Calu3 (cell line): ENCODE measurements at regions not wholly inside any gene's neighbourhood (a gene's known extent, or its start where the extent isn't known, plus 50 kb on each side); places are given as distances from the start of the nearest gene placed in this dataset.

Experiments used
- BruUV-seq: library from RNA; stranded (reverse); fragments of 400-500 nt; replicated peaks from 2 replicates; lab custom pipeline; 2021; lab: Mats Ljungman, UMichigan
- CTCF ChIA-PET: fragments of 300-600 bp; sonication (Branson Sonifier 250); formaldehyde crosslinking; loops from one replicate; lab custom pipeline; 2022; ENCODE audit warnings: antibody characterized with exemption; lab: Charles Lee
- DNase-seq: peaks from one replicate; pipeline ENCODE4 v3.0.0; 2022
- H3K27ac Mint-ChIP-seq: one replicate; pipeline ENCODE4 v1.8.0; 2022; ENCODE audit warnings: mixed read lengths; ENCODE audit not compliant: unreplicated experiment
- H3K27me3 Mint-ChIP-seq: one replicate; pipeline ENCODE4 v1.8.0; 2022; ENCODE audit warnings: mixed read lengths; ENCODE audit not compliant: unreplicated experiment
- H3K36me3 Mint-ChIP-seq: one replicate; pipeline ENCODE4 v1.8.0; 2022; ENCODE audit warnings: mild to moderate bottlenecking, moderate library complexity, mixed read lengths; ENCODE audit not compliant: insufficient read depth, unreplicated experiment
- H3K4me1 Mint-ChIP-seq: one replicate; pipeline ENCODE4 v1.8.0; 2022; ENCODE audit warnings: mild to moderate bottlenecking, low read depth, mixed read lengths; ENCODE audit not compliant: unreplicated experiment
- H3K4me3 Mint-ChIP-seq: one replicate; pipeline ENCODE4 v1.8.0; 2022; ENCODE audit warnings: mild to moderate bottlenecking, low read depth, moderate library complexity, mixed read lengths; ENCODE audit not compliant: unreplicated experiment
- H3K9me3 Mint-ChIP-seq: one replicate; pipeline ENCODE4 v1.8.0; 2022; ENCODE audit warnings: low read depth, mixed read lengths; ENCODE audit not compliant: unreplicated experiment
- CTCF ChIP-seq: fragments of 200-600 bp; IDR thresholded peaks from one replicate; pipeline ENCODE4 v1.8.0; 2022; ENCODE audit warnings: antibody characterized with exemption; ENCODE audit not compliant: unreplicated experiment
- intact Hi-C: fragments of 100-400 bp; cut with micrococcal nuclease; formaldehyde crosslinking; loops from one replicate; pipeline ENCODE4 v1.10.0; 2022; ENCODE audit not compliant: unreplicated experiment

GRCh38 chr22:27474711-27475547 lies 326.6 kb downstream of the MN1 start:
- H3K27ac Mint-ChIP-seq, result peak overlapping the region; percentile 83
- peaks cover 10% of the 10 kb centered on the region for H3K36me3 Mint-ChIP-seq
- H3K9me3 Mint-ChIP-seq, result no peaks in the 10 kb centered on the region
- H3K27me3 Mint-ChIP-seq, result no peaks in the 10 kb centered on the region
- DNase-seq, result peak; percentile 83
- no peak for TF ChIP-seq CTCF
- intact Hi-C loops, result no loop called here
- peaks cover 51% of the 10 kb centered on the region for H3K4me1 Mint-ChIP-seq
- H3K4me3 Mint-ChIP-seq, result peak overlapping the region; percentile 21
- BruUV-seq, result no TSS peak
- CTCF ChIA-PET, result interaction anchor here (0.6 to 1.2 kb wide), 10 partner anchors 9 to 429 kb away, joined by 3 to 6 read pairs (median 3); no protein-coding TSS in a partner anchor

- CTCF ChIA-PET, result interaction anchor here (0.7 to 1.2 kb wide), 7 partner anchors 9 to 160 kb away, joined by 3 to 6 read pairs (median 3); no protein-coding TSS in a partner anchor
- BruUV-seq, result no TSS peak
- peaks cover 57% of the 10 kb centered on the region for H3K4me1 Mint-ChIP-seq
- TF ChIP-seq CTCF, result no peak
- peak overlapping the region; percentile 83 for H3K27ac Mint-ChIP-seq
- H3K36me3 Mint-ChIP-seq, result peaks cover 10% of the 10 kb centered on the region
- H3K4me3 Mint-ChIP-seq, result peak overlapping the region; percentile 21
- H3K9me3 Mint-ChIP-seq, result no peaks in the 10 kb centered on the region
- DNase-seq, result no peak
- no peaks in the 10 kb centered on the region for H3K27me3 Mint-ChIP-seq
- intact Hi-C loops, result no loop called here
Measured at GRCh38 chr22:27475548-27475897, 326.0 kb downstream of the MN1 start.

- Mint-ChIP-seq H3K4me3 (peak overlapping the region; percentile 8), H3K9me3 (no peaks in the 10 kb centered on the region), H3K4me1 (peaks cover 65% of the 10 kb centered on the region), H3K27ac (peak overlapping the region; percentile 84), H3K36me3 (peaks cover 10% of the 10 kb centered on the region), H3K27me3 (no peaks in the 10 kb centered on the region)
- TF ChIP-seq CTCF, result no peak
- no peak for DNase-seq
- no TSS peak for BruUV-seq
- intact Hi-C loops, result no loop called here
- CTCF ChIA-PET, result interaction anchor here (1.1 kb wide), 1 partner anchor 26 kb away, joined by 6 read pairs; no protein-coding TSS in a partner anchor
Measured at GRCh38 chr22:27476318-27476717, 325.2 kb downstream of the MN1 start.

- Mint-ChIP-seq H3K4me1 (peaks cover 69% of the 10 kb centered on the region), H3K36me3 (peaks cover 10% of the 10 kb centered on the region), H3K27me3 (no peaks in the 10 kb centered on the region), H3K27ac (peak overlapping the region; percentile 84), H3K9me3 (no peaks in the 10 kb centered on the region), H3K4me3 (peak overlapping the region; percentile 8)
- CTCF ChIA-PET, result interaction anchor here (1.1 kb wide), 1 partner anchor 26 kb away, joined by 6 read pairs; no protein-coding TSS in a partner anchor
- no peak for TF ChIP-seq CTCF
- DNase-seq, result peak; percentile 76
- BruUV-seq, result no TSS peak
- intact Hi-C loops, result no loop called here
Measured at GRCh38 chr22:27476729-27477128, 324.8 kb downstream of the MN1 start.
